ENCODE measurements at regions not wholly inside any gene's neighbourhood (a gene's known extent, or its start where the extent isn't known, plus 50 kb on each side); places are given as distances from the start of the nearest gene placed in this dataset.

- Mint-ChIP-seq H3K27me3 (no peaks in the 10 kb centered on the region), H3K36me3 (ENCODE audit: low read depth) (no peaks in the 10 kb centered on the region), H3K4me1 (no peaks in the 10 kb centered on the region), H3K27ac (no peak overlapping the region), H3K4me3 (no peak overlapping the region), H3K9me3 (peaks cover 3% of the 10 kb centered on the region)
- ATAC-seq (ENCODE audit: low read depth) (no peak), DNase-seq (no peak)
- intact Hi-C loops (cut with micrococcal nuclease), result no loop called here
- TF ChIP-seq CTCF (IDR thresholded peaks at IDR 0.05), result no peak
- ChIA-PET POLR2A (no interaction called here), CTCF (no interaction called here)
Observed at GRCh38 chr11:130614591-130614990, 166.1 kb downstream of the ADAMTS15 start.

DNA sequence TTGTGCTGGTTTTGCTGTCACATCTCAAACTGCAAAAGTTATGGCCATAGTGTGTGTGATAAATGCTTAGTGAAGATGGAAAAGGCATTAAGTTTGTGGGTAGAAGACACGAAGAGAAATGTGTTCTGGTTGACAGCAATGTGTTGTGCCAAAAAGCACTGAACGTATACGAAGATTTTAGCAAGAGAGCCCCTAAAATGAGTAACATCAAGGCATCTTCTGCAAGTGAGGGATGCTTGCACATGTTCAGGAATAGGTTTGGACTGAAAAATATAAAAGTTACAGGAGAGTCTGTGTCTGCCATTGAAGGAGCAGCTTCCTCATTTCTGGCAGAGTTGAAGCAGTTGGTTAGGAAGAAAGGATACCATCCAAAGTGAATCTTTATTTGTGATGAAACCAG, 167.1 kb downstream of the ADAMTS15 start:
- CTCF ChIA-PET, result no interaction called here

DNA sequence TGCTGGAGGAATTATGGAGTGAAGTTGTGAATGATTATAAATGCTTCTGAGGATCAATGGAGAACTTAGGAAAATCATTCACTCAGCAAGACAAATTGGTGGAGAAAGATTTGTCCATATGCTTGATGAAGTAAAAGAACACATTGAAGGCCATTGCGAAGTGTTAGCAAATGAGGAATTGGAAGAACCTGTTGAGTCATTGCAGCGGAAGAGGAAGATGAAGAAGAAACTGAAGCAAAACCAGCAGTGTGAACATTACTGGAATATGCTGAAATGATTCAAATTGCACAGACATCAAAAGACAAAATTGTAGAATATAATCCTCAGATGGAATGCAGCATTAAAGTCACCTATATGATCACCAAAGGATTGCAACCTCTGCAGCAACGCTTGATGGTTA, 168.1 kb downstream of the ADAMTS15 start:
- H3K9me3 Mint-ChIP-seq, result peaks cover 3% of the 10 kb centered on the region
- no peak for TF ChIP-seq CTCF (IDR thresholded peaks at IDR 0.05)
- DNase-seq, result no peak
- intact Hi-C loops (cut with micrococcal nuclease), result no loop called here
- H3K27ac Mint-ChIP-seq, result no peak overlapping the region
- no peak overlapping the region for H3K4me3 Mint-ChIP-seq
- ChIA-PET POLR2A (no interaction called here), CTCF (no interaction called here)
- H3K27me3 Mint-ChIP-seq, result peaks cover 1% of the 10 kb centered on the region
- no peaks in the 10 kb centered on the region for H3K4me1 Mint-ChIP-seq
- no peaks in the 10 kb centered on the region for H3K36me3 Mint-ChIP-seq (ENCODE audit: low read depth)
- no peak for ATAC-seq (ENCODE audit: low read depth)

More for the DNA sequence above, 167.1 kb downstream of the ADAMTS15 start:
- H3K4me3 Mint-ChIP-seq, result no peak overlapping the region
- intact Hi-C loops (cut with micrococcal nuclease), result no loop called here
- no peak for TF ChIP-seq CTCF (IDR thresholded peaks at IDR 0.05)
- H3K9me3 Mint-ChIP-seq, result peaks cover 3% of the 10 kb centered on the region
- no peaks in the 10 kb centered on the region for H3K27me3 Mint-ChIP-seq
- no peak for DNase-seq
- POLR2A ChIA-PET, result no interaction called here
- no peaks in the 10 kb centered on the region for H3K36me3 Mint-ChIP-seq (ENCODE audit: low read depth)
- no peaks in the 10 kb centered on the region for H3K4me1 Mint-ChIP-seq
- ATAC-seq (ENCODE audit: low read depth), result no peak
- no peak overlapping the region for H3K27ac Mint-ChIP-seq

GRCh38 chr11:130617001-130617400, 168.6 kb downstream of the ADAMTS15 start:
- Mint-ChIP-seq H3K4me3 (no peak overlapping the region), H3K4me1 (no peaks in the 10 kb centered on the region), H3K27ac (no peak overlapping the region), H3K27me3 (peaks cover 5% of the 10 kb centered on the region), H3K9me3 (peaks cover 3% of the 10 kb centered on the region), H3K36me3 (ENCODE audit: low read depth) (no peaks in the 10 kb centered on the region)
- no peak for TF ChIP-seq CTCF (IDR thresholded peaks at IDR 0.05)
- POLR2A ChIA-PET, result no interaction called here
- ATAC-seq (ENCODE audit: low read depth) (no peak), DNase-seq (no peak)
- CTCF ChIA-PET, result no interaction called here
- intact Hi-C loops (cut with micrococcal nuclease), result no loop called here

DNA sequence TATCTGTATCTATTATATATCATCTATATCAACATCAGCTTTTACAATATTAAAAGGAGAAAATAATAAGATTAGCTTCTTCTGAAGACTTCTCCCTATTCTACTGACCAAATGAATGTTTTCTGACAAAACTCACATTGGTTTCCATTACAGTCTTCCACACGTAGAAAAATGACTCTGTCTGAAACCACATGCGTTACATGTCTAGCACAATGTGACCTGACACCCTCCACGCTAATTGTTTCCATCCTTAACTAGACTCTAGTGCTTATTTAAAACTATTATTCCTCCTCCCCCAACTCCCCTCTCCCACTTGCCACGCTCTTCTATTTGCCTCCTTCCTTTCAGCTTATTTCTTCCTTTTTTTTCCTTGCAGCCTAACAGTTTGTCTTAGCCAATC, 172.1 kb downstream of the ADAMTS15 start:
- POLR2A ChIA-PET, result no interaction called here
- TF ChIP-seq CTCF (IDR thresholded peaks at IDR 0.05), result no peak
- peaks cover 5% of the 10 kb centered on the region for H3K27me3 Mint-ChIP-seq
- DNase-seq (no peak), ATAC-seq (ENCODE audit: low read depth) (no peak)
- H3K27ac Mint-ChIP-seq, result no peak overlapping the region
- CTCF ChIA-PET, result no interaction called here
- no peaks in the 10 kb centered on the region for H3K4me1 Mint-ChIP-seq
- intact Hi-C loops (cut with micrococcal nuclease), result no loop called here
- no peak overlapping the region for H3K4me3 Mint-ChIP-seq
- no peaks in the 10 kb centered on the region for H3K36me3 Mint-ChIP-seq (ENCODE audit: low read depth)
- H3K9me3 Mint-ChIP-seq, result peaks cover 3% of the 10 kb centered on the region

All from activated B cell treated with CpG ODN at 0.5 μM for 24 hours (primary cell).